GM19238 (cell line): ENCODE measurements at regions not wholly inside any gene's neighbourhood (a gene's known extent, or its start where the extent isn't known, plus 50 kb on each side); places are given as distances from the start of the nearest gene placed in this dataset.

Source experiments
- DNase-seq: peaks from one replicate; pipeline ENCODE4 v3.0.0; 2011; ENCODE audit warnings: low spot score; ENCODE audit not compliant: insufficient read length

- DNase-seq: no peak
These were observed 140.4 kb upstream of the CITED2 start for GRCh38 chr6:139514819-139515218.

DNA sequence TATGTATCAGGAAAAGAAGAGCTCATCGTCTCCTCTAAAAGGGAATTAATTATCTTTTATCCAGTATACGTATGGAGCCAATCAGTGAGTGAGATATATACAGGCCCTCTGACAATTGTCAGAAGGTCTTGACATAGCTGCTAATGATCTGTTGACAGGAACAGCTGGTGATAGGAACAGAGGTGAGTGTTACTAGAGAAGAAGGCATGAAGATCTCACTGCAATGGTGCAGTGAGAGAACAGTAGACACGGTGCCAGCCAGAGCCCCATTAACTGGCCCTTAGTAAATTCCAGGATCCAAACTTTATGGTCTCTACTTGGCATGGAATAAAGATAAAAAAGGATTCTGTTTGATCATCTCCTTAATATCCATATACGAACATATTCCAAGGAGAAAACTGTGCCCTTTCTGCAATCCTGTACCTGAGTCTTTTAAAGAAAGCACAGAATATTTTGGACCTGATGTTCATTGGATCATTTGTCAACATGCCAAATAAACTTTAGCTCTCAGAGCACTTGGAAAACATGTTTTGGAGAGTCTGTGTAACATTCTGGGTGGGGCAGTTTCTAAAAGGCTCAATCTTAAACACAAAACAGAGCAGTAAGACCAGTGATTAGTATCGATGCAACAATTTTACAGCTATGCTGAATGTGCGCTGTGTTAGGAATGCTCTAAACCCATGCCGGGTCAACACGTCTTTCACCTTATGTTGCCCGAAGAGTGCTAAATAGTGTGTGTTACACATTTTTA, 135.8 kb upstream of the CITED2 start:
- DNase-seq: no peak

- no peak for DNase-seq
These were observed 134.7 kb upstream of the CITED2 start for GRCh38 chr6:139509167-139509566.

DNA sequence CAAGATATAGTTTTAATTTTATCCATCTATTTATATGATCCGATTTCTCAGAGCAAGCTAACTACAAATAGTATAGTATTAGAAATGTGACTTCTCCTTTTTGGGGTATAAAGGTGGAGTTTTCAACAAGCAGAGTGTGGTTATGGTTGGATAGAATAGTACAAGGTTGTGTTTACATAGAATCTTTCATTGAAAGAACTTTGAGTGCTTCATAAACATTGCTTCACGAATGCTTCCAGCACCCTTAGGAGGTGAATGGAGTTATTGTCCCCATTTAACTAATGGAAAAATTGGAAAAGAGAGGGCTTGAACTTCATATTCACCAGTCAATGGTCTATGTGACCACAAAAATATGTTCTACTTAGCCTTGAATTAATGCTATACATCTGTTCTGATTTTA, 134.1 kb upstream of the CITED2 start:
- DNase-seq: no peak

GRCh38 chr6:139508023-139508422, 133.6 kb upstream of the CITED2 start:
- no peak for DNase-seq

- no peak for DNase-seq
These were observed 126.5 kb upstream of the CITED2 start for GRCh38 chr6:139500977-139501376.

GRCh38 chr6:139498715-139499114, 124.3 kb upstream of the CITED2 start:
- no peak for DNase-seq

- no peak for DNase-seq
These were observed 123.0 kb upstream of the CITED2 start for GRCh38 chr6:139497345-139497961.

DNA sequence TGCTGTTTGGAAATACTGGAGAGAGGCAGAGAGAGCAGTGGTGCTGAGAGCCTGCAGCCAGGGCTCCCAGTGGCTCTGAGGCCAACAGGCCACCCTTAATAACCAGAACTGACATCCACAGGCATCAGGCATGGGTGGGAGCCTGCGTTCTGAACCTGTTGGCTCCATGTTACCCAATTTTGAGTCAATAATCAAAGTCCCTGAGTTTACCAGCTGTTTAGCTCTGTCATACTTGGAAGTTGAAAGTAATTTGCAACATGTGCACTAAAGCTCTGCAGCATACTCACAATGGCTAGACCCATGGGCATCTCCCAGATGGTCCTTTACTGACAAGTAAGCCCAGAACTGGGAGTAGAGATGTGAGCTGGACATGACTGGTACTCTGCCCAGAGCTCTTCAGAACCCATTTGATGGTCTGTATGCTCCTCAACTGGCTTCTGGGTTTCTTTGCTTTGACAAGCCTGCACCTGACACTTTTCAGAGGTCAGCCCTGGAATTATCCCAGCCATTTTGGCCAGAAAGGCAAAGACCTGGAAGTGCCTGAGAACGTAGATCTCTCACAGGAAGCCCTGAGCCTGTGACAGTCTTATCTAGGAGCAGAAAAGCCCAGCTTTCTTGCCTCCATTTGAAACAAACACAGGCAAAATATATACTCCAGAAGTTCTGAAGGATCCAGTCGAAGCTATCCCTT, 122.4 kb upstream of the CITED2 start:
- DNase-seq: no peak

- no peak for DNase-seq
These were observed 120.0 kb upstream of the CITED2 start for GRCh38 chr6:139494376-139494990.

GRCh38 chr6:139490482-139490881, 116.0 kb upstream of the CITED2 start:
- no peak for DNase-seq

DNA sequence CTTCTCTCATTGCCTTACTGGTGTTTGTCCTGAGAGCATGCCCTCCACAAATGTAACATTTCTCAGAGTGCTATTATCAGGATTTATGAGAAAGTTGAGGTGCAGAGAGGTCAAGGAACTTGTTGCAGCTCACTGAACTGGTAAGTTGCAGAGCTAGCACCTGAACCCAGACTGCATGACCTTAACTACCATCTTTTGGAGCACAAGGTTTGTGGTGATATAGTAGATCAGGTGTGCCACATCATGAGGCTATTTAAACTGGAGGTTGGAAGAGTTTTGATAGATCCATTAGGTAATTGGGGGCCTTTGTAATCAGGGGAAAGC, 112.0 kb upstream of the CITED2 start:
- no peak for DNase-seq

DNA sequence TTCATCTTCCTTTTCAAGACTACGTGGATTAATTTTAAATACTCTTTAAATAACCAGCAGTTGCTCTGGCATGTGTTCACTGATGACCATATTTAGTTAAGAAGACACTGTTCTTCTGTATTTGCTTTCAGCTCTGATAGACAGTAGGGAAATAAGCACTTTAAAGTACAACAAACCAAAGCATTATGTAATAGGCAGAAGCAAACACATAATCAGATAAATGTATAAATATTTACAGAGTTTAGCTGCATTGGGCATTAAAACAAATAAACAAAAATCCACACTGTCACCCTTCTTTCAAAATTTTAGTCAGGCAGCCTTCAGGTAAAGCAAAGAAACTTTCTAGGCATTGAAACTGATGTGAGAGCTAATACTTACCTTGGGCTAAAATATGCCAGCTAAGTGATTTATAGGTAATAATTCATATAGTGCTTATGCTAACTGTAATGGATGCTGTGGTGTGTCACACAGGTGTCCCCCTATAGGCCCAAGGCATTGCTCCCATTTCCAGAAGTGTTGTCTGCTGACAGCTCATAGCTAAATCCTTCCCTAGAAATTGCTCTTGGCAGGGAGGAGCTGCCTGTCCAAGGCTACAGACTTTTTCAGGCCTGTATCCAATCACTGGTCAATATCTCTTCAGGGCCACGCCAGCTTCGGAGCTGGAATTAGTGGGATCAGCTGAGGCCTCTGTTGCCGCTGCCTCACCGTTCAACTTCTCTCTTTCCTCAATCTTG, 111.5 kb upstream of the CITED2 start:
- DNase-seq: no peak

DNA sequence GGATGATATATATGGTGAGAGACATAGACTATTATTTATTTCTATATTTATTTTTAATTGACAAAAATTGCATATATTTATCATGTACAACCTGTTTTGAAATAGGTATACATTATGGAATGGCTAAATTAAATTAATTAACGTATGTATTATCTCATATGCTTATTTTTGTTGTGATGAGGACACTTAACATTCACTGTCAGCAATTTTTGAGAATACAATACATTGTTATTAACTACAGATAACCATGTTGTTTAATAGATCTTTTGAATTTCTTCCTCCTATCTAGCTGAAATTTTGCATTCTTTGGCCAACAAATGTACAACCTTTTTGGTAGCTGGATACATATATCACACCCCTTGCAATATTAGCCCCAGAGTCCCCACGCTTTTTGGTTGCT, 110.7 kb upstream of the CITED2 start:
- DNase-seq: no peak

GRCh38 chr6:139483079-139483478, 108.6 kb upstream of the CITED2 start:
- DNase-seq: no peak

DNA sequence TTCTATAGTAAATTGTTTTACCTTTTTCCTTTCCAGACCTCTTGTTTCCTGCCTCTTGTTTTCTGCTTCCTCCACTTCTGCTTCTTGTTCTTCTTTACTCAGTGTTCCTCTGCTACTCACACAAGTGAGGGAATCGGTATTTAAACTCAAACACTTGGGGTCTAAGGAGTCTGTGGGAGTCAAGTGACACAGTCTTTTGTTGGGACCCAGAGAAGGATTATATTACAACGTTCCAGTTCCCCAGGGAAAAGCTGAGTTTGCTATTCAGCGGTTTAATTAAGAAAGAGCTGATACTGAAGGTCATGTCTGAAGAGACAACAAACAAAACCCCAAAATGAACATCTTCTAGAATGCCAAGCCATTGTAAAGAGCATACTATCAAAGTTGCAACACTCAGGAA, 107.8 kb upstream of the CITED2 start:
- DNase-seq: no peak

GRCh38 chr6:139480356-139481165, 106.1 kb upstream of the CITED2 start:
- DNase-seq: no peak

- no peak for DNase-seq
These were observed 105.2 kb upstream of the CITED2 start for GRCh38 chr6:139479433-139480222.

DNA sequence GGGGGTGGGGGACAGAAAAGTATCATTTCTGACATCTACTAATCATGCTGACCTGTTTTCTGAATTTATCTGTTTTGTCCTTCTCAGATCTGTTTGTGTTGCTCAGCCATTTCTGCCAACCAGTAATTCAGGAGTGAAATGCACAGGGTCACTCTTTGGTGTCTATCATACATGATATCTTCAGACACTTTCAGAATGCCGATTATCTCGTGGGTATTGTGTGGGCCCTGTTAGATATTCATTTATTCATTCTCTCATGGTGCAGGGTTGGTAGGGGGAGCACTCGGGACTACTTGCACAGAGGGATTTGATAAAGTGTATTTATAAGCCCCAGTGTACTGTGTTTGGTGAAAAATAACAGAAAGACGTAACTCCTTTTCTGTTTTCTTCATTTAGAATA, 101.2 kb upstream of the CITED2 start:
- no peak for DNase-seq

GRCh38 chr6:139475241-139475640, 100.8 kb upstream of the CITED2 start:
- DNase-seq: no peak
